Kasumi-1 (cell line): ENCODE measurements at regions not wholly inside any gene's neighbourhood (a gene's known extent, or its start where the extent isn't known, plus 50 kb on each side); places are given as distances from the start of the nearest gene placed in this dataset.
A peak's percentile ranks its signal among the peaks of the same experiment; 100 is the strongest.

ENCODE experiments used
- DNase-seq, 2 experiments: peaks; one replicate each; lab custom pipeline; 2025; lab: John Stamatoyannopoulos, UW

- no peak for DNase-seq
These were observed 1248.3 kb downstream of the PCDH18 start for GRCh38 chr4:136283977-136284376.

GRCh38 chr4:136281889-136282288 lies 1250.4 kb downstream of the PCDH18 start:
- DNase-seq: no peak

- DNase-seq: no peak
These were observed 1251.0 kb downstream of the PCDH18 start for GRCh38 chr4:136281307-136281706.

- DNase-seq: no peak
These were observed 1254.6 kb downstream of the PCDH18 start for GRCh38 chr4:136277741-136278140.

- DNase-seq: no peak
These were observed 1285.4 kb downstream of the PCDH18 start for GRCh38 chr4:136246876-136247275.

- DNase-seq: no peak
These were observed 1290.9 kb downstream of the PCDH18 start for GRCh38 chr4:136241221-136241986.

GRCh38 chr4:136227315-136227714 lies 1305.0 kb downstream of the PCDH18 start:
- no peak for DNase-seq

- DNase-seq: no peak
These were observed 1312.6 kb downstream of the PCDH18 start for GRCh38 chr4:136219592-136220125.

- DNase-seq: no peak
These were observed 1329.1 kb downstream of the PCDH18 start for GRCh38 chr4:136203199-136203598.

GRCh38 chr4:136198358-136198757 lies 1333.9 kb downstream of the PCDH18 start:
- no peak for DNase-seq

- DNase-seq: no peak
These were observed 1337.3 kb downstream of the PCDH18 start for GRCh38 chr4:136194962-136195361.

- no peak for DNase-seq
These were observed 1345.6 kb downstream of the PCDH18 start for GRCh38 chr4:136186650-136187049.

GRCh38 chr4:136183513-136183912 lies 1348.8 kb downstream of the PCDH18 start:
- no peak for DNase-seq

GRCh38 chr4:136156947-136157346 lies 1375.3 kb downstream of the PCDH18 start:
- DNase-seq: no peak

- no peak for DNase-seq
These were observed 1382.2 kb downstream of the PCDH18 start for GRCh38 chr4:136150046-136150445.

- no peak for DNase-seq
These were observed 1395.7 kb downstream of the PCDH18 start for GRCh38 chr4:136136601-136137000.

- DNase-seq: no peak
These were observed 1408.0 kb downstream of the PCDH18 start for GRCh38 chr4:136124251-136124745.

GRCh38 chr4:136121426-136121825 lies 1410.9 kb downstream of the PCDH18 start:
- no peak for DNase-seq

GRCh38 chr4:136113921-136114320 lies 1418.4 kb downstream of the PCDH18 start:
- no peak for DNase-seq

GRCh38 chr4:136112116-136112515 lies 1420.2 kb downstream of the PCDH18 start:
- DNase-seq: peak; percentile 32 to 43

- DNase-seq: no peak
These were observed 1425.5 kb downstream of the PCDH18 start for GRCh38 chr4:136106753-136107152.

GRCh38 chr4:136103616-136104015 lies 1428.7 kb downstream of the PCDH18 start:
- no peak for DNase-seq

GRCh38 chr4:136097676-136098075 lies 1434.6 kb downstream of the PCDH18 start:
- DNase-seq: no peak
